GM18858 (cell line): ENCODE measurements at regions not wholly inside any gene's neighbourhood (a gene's known extent, or its start where the extent isn't known, plus 50 kb on each side); places are given as distances from the start of the nearest gene placed in this dataset.
A peak's percentile ranks its signal among the peaks of the same experiment; 100 is the strongest.
"Not testable (repeated sequence)": the region's sequence is repeated elsewhere in the genome, so short reads cannot be mapped to it uniquely, and the experiment has no call there.

Experiments
- ATAC-seq: cut with Tn5 transposase; IDR thresholded peaks from one replicate; pipeline ENCODE4 v1.9.1; 2021; ENCODE audit not compliant: unreplicated experiment

- no peak for ATAC-seq
Observed at GRCh38 chr7:149608168-149608567, 110.6 kb upstream of the ZNF746 start.

GRCh38 chr7:149607683-149608082 lies 110.1 kb upstream of the ZNF746 start:
- no peak for ATAC-seq

GRCh38 chr7:149606826-149607225 lies 109.2 kb upstream of the ZNF746 start:
- no peak for ATAC-seq

GRCh38 chr7:149605696-149606095 lies 108.1 kb upstream of the ZNF746 start:
- no peak for ATAC-seq

GRCh38 chr7:149604521-149604920 lies 106.9 kb upstream of the ZNF746 start:
- no peak for ATAC-seq

GRCh38 chr7:149600669-149601330 lies 103.2 kb upstream of the ZNF746 start:
- peak; percentile 97 for ATAC-seq

- ATAC-seq = peak; percentile 37
Observed at GRCh38 chr7:149599636-149600206, 102.1 kb upstream of the ZNF746 start.

GRCh38 chr7:149598721-149599308 lies 101.2 kb upstream of the ZNF746 start:
- no peak for ATAC-seq

- ATAC-seq = not testable (repeated sequence)
Observed at GRCh38 chr7:149597789-149598188, 100.2 kb upstream of the ZNF746 start.

GRCh38 chr7:149595541-149595940 lies 97.9 kb upstream of the ZNF746 start:
- no peak for ATAC-seq

- no peak for ATAC-seq
Observed at GRCh38 chr7:149595078-149595477, 97.5 kb upstream of the ZNF746 start.

GRCh38 chr7:149588930-149589329 lies 91.3 kb upstream of the ZNF746 start:
- ATAC-seq = no peak

- no peak for ATAC-seq
Observed at GRCh38 chr7:149586646-149587645, 89.3 kb upstream of the ZNF746 start.

- no peak for ATAC-seq
Observed at GRCh38 chr7:149584530-149584929, 86.9 kb upstream of the ZNF746 start.

GRCh38 chr7:149584009-149584408 lies 86.4 kb upstream of the ZNF746 start:
- no peak for ATAC-seq

- no peak for ATAC-seq
Observed at GRCh38 chr7:149580328-149580727, 82.7 kb upstream of the ZNF746 start.

- ATAC-seq = not testable (repeated sequence)
Observed at GRCh38 chr7:149579365-149579764, 81.8 kb upstream of the ZNF746 start.

GRCh38 chr7:149574428-149574827 lies 76.8 kb upstream of the ZNF746 start:
- not testable (repeated sequence) for ATAC-seq

GRCh38 chr7:149573519-149573918 lies 75.9 kb upstream of the ZNF746 start:
- no peak for ATAC-seq

- not testable (repeated sequence) for ATAC-seq
Observed at GRCh38 chr7:149572920-149573319, 75.3 kb upstream of the ZNF746 start.

- ATAC-seq = no peak
Observed at GRCh38 chr7:149570784-149571183, 73.2 kb upstream of the ZNF746 start.
